ENCODE measurements at regions not wholly inside any gene's neighbourhood (a gene's known extent, or its start where the extent isn't known, plus 50 kb on each side); places are given as distances from the start of the nearest gene placed in this dataset.

DNA sequence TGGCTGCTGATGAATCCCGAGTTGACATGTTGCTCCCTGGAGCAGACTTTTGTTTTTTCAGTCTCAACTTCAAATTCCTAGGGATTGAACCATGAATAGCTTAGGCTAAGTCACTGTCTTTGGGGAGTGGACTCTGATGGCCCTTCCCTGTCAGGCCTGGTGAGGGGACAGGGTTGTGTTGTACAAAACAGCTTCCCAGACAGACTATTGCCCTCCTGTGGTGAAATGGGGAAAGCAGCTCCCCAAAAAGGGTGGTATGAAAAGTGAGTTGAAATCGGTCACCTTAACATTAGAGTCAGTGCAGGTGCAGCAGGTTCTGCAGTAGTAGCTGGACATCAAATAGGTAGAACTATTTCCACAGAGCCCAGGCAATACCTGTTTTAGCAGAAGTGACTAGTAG, 775.6 kb downstream of the ROBO2 start:
- Histone ChIP-seq H3K27me3 (ENCODE audit: control insufficient read depth in 2 of 2, insufficient read depth in 2 of 2, low read length in 2 of 2) (no peaks in the 10 kb centered on the region), H3K9ac (replicated peaks; ENCODE audit: extremely low read depth, insufficient read depth, low read length) (no peak overlapping the region), H3K9me1 (replicated peaks; ENCODE audit: control insufficient read depth, extremely low read depth, insufficient read depth, low read length) (no peaks in the 10 kb centered on the region), H2AFZ (ENCODE audit: low read depth, low read length) (no peak overlapping the region), H3K4me2 (ENCODE audit: insufficient read depth, low read length) (no peak overlapping the region), H3K79me2 (ENCODE audit: control insufficient read depth, insufficient read depth, low read length) (no peaks in the 10 kb centered on the region), H3K36me3 (ENCODE audit: control insufficient read depth in 2 of 2, extremely low read depth in 1 of 2, insufficient read depth in 2 of 2, low read length in 2 of 2) (no peaks in the 10 kb centered on the region), H3K27ac (ENCODE audit: insufficient read depth, low read depth, low read length) (no peak overlapping the region), H4K20me1 (replicated peaks; ENCODE audit: control insufficient read depth, extremely low read depth, insufficient read depth, low read length) (no peaks in the 10 kb centered on the region), H3K4me3 (replicated peaks in 1 of 3; ENCODE audit: insufficient read depth in 1 of 3, low read depth in 1 of 3, low read length in 3 of 3) (no peak overlapping the region), H3K4me1 (ENCODE audit: control insufficient read depth, extremely low read depth, insufficient read depth, low read length) (peaks cover 7% of the 10 kb centered on the region), H3K9me3 (replicated peaks; ENCODE audit: control insufficient read depth, insufficient read depth, low read length) (no peaks in the 10 kb centered on the region)
- ChIA-PET CTCF (interaction anchor here (1.0 to 1.1 kb wide), 2 partner anchors 39 to 467 kb away, joined by 4 to 5 read pairs; no protein-coding TSS in a partner anchor), POLR2A (no interaction called here)
- TF ChIP-seq POLR2A (IDR thresholded peaks at IDR 0.05; ENCODE audit: low read depth, low read length): no peak
- TF ChIP-seq, protein P1, sequence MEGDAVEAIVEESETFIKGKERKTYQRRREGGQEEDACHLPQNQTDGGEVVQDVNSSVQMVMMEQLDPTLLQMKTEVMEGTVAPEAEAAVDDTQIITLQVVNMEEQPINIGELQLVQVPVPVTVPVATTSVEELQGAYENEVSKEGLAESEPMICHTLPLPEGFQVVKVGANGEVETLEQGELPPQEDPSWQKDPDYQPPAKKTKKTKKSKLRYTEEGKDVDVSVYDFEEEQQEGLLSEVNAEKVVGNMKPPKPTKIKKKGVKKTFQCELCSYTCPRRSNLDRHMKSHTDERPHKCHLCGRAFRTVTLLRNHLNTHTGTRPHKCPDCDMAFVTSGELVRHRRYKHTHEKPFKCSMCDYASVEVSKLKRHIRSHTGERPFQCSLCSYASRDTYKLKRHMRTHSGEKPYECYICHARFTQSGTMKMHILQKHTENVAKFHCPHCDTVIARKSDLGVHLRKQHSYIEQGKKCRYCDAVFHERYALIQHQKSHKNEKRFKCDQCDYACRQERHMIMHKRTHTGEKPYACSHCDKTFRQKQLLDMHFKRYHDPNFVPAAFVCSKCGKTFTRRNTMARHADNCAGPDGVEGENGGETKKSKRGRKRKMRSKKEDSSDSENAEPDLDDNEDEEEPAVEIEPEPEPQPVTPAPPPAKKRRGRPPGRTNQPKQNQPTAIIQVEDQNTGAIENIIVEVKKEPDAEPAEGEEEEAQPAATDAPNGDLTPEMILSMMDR (IDR thresholded peaks at IDR 0.05; ENCODE audit: extremely low read depth in 1 of 2, insufficient read depth in 1 of 2, low read depth in 1 of 2, low read length in 2 of 2): peak in 1 of 2 donors; percentile 6
- dilution Hi-C loops (cut with MboI; ENCODE audit: extremely low pct_ligation_motif_present, low sequenced_read_pairs): no loop called here
- FAIRE-seq: no peak
- DNase-seq (ENCODE audit: low read depth, low spot score): no peak
- BruUV-seq (replicated peaks): no TSS peak
- intact Hi-C loops (cut with micrococcal nuclease): loop anchor here (5.0 kb wide), 1 partner anchor 392 kb away; no protein-coding TSS in a partner anchor

DNA sequence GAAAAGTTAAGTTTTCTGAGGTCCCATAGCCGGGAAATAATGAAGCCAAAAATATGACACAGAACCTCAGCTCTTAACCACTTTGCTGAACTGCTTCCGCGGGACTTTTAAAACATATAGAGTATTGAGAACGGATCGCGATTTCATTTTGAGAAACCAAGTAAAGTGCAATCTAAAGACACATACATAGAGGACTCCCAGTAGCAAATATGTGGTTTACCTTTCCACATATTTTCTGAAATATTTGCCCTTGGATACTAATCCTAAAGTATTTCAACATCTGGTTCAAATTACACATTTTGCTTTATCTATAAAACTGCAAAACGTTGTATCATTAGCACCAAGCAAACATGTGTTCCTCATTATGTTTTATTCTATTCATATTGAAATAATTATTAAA, 776.5 kb downstream of the ROBO2 start:
- CTCF ChIA-PET: no interaction called here

More for the DNA sequence above, 776.5 kb downstream of the ROBO2 start:
- Histone ChIP-seq H3K36me3 (ENCODE audit: control insufficient read depth in 2 of 2, extremely low read depth in 1 of 2, insufficient read depth in 2 of 2, low read length in 2 of 2) (no peaks in the 10 kb centered on the region), H3K9ac (replicated peaks; ENCODE audit: extremely low read depth, insufficient read depth, low read length) (no peak overlapping the region), H3K27ac (ENCODE audit: insufficient read depth, low read depth, low read length) (no peak overlapping the region), H3K79me2 (ENCODE audit: control insufficient read depth, insufficient read depth, low read length) (no peaks in the 10 kb centered on the region), H2AFZ (ENCODE audit: low read depth, low read length) (no peak overlapping the region), H4K20me1 (replicated peaks; ENCODE audit: control insufficient read depth, extremely low read depth, insufficient read depth, low read length) (no peaks in the 10 kb centered on the region), H3K27me3 (ENCODE audit: control insufficient read depth in 2 of 2, insufficient read depth in 2 of 2, low read length in 2 of 2) (no peaks in the 10 kb centered on the region), H3K9me1 (replicated peaks; ENCODE audit: control insufficient read depth, extremely low read depth, insufficient read depth, low read length) (no peaks in the 10 kb centered on the region), H3K4me1 (ENCODE audit: control insufficient read depth, extremely low read depth, insufficient read depth, low read length) (peaks cover 7% of the 10 kb centered on the region), H3K4me3 (replicated peaks in 1 of 3; ENCODE audit: insufficient read depth in 1 of 3, low read depth in 1 of 3, low read length in 3 of 3) (no peak overlapping the region), H3K4me2 (ENCODE audit: insufficient read depth, low read length) (no peak overlapping the region), H3K9me3 (replicated peaks; ENCODE audit: control insufficient read depth, insufficient read depth, low read length) (no peaks in the 10 kb centered on the region)
- no peak for FAIRE-seq
- intact Hi-C loops (cut with micrococcal nuclease): loop anchor here (5.0 kb wide), 1 partner anchor 391 kb away; no protein-coding TSS in a partner anchor
- TF ChIP-seq POLR2AphosphoS5 (IDR thresholded peaks at IDR 0.05; ENCODE audit: insufficient read depth, low read depth, low read length) (no peak), MYC (IDR thresholded peaks at IDR 0.05; ENCODE audit: low read depth, low read length) (no peak), JUN (IDR thresholded peaks at IDR 0.05; ENCODE audit: borderline replicate concordance, insufficient read depth, insufficient read length, low read depth) (no peak), FOS (IDR thresholded peaks at IDR 0.05; ENCODE audit: borderline replicate concordance, insufficient read depth, low read length) (no peak), POLR2A (IDR thresholded peaks at IDR 0.05; ENCODE audit: low read depth, low read length) (no peak), GATA2 (IDR thresholded peaks at IDR 0.05; ENCODE audit: insufficient read depth, insufficient read length, low read depth, low read length) (no peak), EZH2 (IDR thresholded peaks at IDR 0.05; ENCODE audit: borderline replicate concordance, low read depth, low read length, severe bottlenecking) (no peak)
- TF ChIP-seq, protein P2, sequence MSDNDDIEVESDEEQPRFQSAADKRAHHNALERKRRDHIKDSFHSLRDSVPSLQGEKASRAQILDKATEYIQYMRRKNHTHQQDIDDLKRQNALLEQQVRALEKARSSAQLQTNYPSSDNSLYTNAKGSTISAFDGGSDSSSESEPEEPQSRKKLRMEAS (IDR thresholded peaks at IDR 0.05; ENCODE audit: insufficient read depth, insufficient read length): no peak
- TF ChIP-seq, protein P1 (IDR thresholded peaks at IDR 0.05; ENCODE audit: extremely low read depth in 1 of 2, insufficient read depth in 1 of 2, low read depth in 1 of 2, low read length in 2 of 2): no peak
- DNase-seq (ENCODE audit: low read depth, low spot score): no peak
- POLR2A ChIA-PET: no interaction called here
- BruUV-seq (replicated peaks): no TSS peak
- dilution Hi-C loops (cut with MboI; ENCODE audit: extremely low pct_ligation_motif_present, low sequenced_read_pairs): no loop called here

Data from endothelial cell of umbilical vein (primary cell).